ENCODE measurements at regions not wholly inside any gene's neighbourhood (a gene's known extent, or its start where the extent isn't known, plus 50 kb on each side); places are given as distances from the start of the nearest gene placed in this dataset.

DNA sequence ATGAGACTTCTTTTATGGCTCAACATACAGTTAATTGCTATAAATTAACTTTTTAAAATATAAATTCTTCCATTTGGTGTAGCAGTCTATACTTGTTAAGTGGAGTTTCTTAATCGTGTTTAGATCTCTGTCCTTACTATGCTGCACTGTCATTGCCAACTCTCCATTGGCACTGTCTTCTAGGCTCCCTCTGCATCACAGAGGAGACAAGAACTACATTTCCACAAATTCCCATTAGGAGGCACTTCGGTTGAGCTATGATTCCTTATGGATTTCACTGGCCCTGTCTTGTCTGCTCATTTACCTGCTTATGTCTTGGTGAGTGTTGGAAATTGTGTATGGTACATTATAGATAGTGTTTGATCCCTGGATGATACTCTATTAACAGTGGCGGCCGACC lies 630.9 kb upstream of the ATXN7L3B start:
- TF ChIP-seq, protein P1, sequence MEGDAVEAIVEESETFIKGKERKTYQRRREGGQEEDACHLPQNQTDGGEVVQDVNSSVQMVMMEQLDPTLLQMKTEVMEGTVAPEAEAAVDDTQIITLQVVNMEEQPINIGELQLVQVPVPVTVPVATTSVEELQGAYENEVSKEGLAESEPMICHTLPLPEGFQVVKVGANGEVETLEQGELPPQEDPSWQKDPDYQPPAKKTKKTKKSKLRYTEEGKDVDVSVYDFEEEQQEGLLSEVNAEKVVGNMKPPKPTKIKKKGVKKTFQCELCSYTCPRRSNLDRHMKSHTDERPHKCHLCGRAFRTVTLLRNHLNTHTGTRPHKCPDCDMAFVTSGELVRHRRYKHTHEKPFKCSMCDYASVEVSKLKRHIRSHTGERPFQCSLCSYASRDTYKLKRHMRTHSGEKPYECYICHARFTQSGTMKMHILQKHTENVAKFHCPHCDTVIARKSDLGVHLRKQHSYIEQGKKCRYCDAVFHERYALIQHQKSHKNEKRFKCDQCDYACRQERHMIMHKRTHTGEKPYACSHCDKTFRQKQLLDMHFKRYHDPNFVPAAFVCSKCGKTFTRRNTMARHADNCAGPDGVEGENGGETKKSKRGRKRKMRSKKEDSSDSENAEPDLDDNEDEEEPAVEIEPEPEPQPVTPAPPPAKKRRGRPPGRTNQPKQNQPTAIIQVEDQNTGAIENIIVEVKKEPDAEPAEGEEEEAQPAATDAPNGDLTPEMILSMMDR (IDR thresholded peaks at IDR 0.05), result no peak
- no peak for TF ChIP-seq EZH2 (IDR thresholded peaks at IDR 0.05; ENCODE audit: borderline replicate concordance, insufficient read depth, low read depth, low read length, poor library complexity, severe bottlenecking)

Measured in B cell (primary cell).